Peyer's patch (tissue), 4 donors: ENCODE measurements at regions not wholly inside any gene's neighbourhood (a gene's known extent, or its start where the extent isn't known, plus 50 kb on each side); places are given as distances from the start of the nearest gene placed in this dataset.

ENCODE experiments used
- CTCF ChIP-seq, 6 experiments: fragments of 450-650 bp in 4 of 6; fragments of 200-600 bp in 2 of 6; sonication (generic) in 1 of 6; IDR thresholded peaks; one replicate each; pipeline ENCODE4 v1.5.1; 2017 to 2019; ENCODE audit warnings: antibody characterized with exemption in 6 of 6, mild to moderate bottlenecking in 3 of 6, moderate library complexity in 1 of 6
- POLR2A ChIP-seq, 2 donors: fragments of 450-650 bp; IDR thresholded peaks; one replicate each; pipeline ENCODE4 v1.5.1; 2017; ENCODE audit warnings: antibody characterized with exemption in 2 of 2, mild to moderate bottlenecking in 2 of 2, moderate library complexity in 2 of 2

- TF ChIP-seq CTCF (IDR thresholded peaks at IDR 0.05) (no peak), POLR2A (IDR thresholded peaks at IDR 0.05) (no peak)
Observed at GRCh38 chr15:29376590-29376989, 107.0 kb upstream of the NSMCE3 start.
